Posterior vena cava (tissue), 2 donors: ENCODE measurements at regions not wholly inside any gene's neighbourhood (a gene's known extent, or its start where the extent isn't known, plus 50 kb on each side); places are given as distances from the start of the nearest gene placed in this dataset.
A peak's percentile ranks its signal among the peaks of the same experiment; 100 is the strongest.
"Not testable (repeated sequence)": the region's sequence is repeated elsewhere in the genome, so short reads cannot be mapped to it uniquely, and the experiment has no call there.

Experiments used
- DNase-seq: peaks from one replicate; pipeline ENCODE4 v3.0.0-alpha.2; 2020; ENCODE audit warnings: low spot score
- intact Hi-C, 2 donors: fragments of 100-400 bp; cut with DNase I; formaldehyde crosslinking; loops; one replicate each; pipeline versions ENCODE4 v1.14.1 to v1.14.2; 2022 to 2023
- donor health status: DM: yes; HTN: yes; CAD: no.
- donor health status: DM: yes; HTN: yes; CAD: no.

DNA sequence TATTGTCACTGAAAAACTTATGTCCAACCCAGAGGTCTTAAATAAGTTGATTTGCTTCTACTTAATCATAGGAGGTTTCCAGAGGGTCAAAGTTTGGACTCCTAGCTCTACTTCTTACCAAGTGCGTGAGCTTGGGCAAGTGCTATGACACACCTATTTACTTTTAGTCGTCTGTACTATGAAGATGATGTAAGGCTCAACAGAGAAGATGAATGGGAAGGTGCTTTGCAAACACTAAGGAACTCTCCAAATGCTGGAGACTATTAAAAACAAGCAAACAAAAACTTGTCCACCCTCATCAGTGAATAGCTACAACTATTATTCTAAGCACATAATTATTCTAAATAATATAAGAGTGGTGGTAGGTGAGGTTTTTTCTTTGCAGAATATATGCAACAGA lies 232.3 kb upstream of the USP24 start:
- intact Hi-C loops: no loop called here
- no peak for DNase-seq

- intact Hi-C loops: no loop called here
- DNase-seq: no peak
Observed at GRCh38 chr1:55446351-55446750, 231.2 kb upstream of the USP24 start.

- DNase-seq: no peak
- intact Hi-C loops: no loop called here
Observed at GRCh38 chr1:55445416-55445815, 230.3 kb upstream of the USP24 start.

GRCh38 chr1:55444667-55445066 lies 229.5 kb upstream of the USP24 start:
- intact Hi-C loops: no loop called here

GRCh38 chr1:55443175-55443915 lies 228.2 kb upstream of the USP24 start:
- peak; percentile 94 for DNase-seq
- intact Hi-C loops: no loop called here

More at GRCh38 chr1:55444667-55445066, 229.5 kb upstream of the USP24 start:
- no peak for DNase-seq

GRCh38 chr1:55441489-55441888 lies 226.3 kb upstream of the USP24 start:
- intact Hi-C loops: no loop called here
- DNase-seq: no peak

DNA sequence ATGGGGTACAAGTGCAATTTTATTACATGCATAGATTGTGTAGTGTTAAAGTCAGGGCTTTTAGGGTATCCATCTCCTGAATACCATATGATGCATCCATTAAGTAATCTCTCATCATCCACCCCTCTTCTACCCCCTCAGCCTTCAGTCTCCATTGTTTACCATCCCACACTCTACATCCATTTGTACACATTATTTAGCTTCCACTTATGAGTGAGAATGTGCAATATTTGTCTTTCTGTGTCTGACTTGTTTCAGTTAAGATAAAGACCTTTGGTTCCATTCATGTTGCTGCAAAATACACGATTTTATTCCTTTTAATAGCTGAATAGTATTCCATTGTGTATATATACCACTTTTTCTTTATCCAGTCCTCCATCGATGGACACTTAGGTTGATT lies 222.5 kb upstream of the USP24 start:
- intact Hi-C loops: no loop called here
- no peak for DNase-seq

GRCh38 chr1:55430720-55431119 lies 215.6 kb upstream of the USP24 start:
- intact Hi-C loops, DNase-seq: not testable (repeated sequence)

DNA sequence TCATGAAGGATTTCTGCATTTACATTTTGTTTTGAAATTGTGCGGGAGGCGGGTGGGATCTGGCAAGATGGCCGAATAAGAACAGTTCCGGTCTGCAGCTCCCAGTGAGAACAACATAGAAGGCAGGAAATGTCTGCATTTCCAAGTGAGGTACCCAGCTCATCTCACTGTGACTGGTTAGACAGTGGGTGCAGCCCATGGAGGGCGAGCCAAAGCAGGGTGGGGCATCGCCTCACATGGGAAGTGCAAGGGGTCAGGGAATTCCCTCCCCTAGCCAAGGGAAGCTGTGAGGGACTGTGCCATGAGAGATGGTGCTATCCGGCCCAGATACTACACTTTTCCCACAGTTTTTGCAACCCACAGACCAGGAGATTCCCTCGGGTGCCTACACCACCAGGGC lies 215.0 kb upstream of the USP24 start:
- DNase-seq, intact Hi-C loops: not testable (repeated sequence)

DNA sequence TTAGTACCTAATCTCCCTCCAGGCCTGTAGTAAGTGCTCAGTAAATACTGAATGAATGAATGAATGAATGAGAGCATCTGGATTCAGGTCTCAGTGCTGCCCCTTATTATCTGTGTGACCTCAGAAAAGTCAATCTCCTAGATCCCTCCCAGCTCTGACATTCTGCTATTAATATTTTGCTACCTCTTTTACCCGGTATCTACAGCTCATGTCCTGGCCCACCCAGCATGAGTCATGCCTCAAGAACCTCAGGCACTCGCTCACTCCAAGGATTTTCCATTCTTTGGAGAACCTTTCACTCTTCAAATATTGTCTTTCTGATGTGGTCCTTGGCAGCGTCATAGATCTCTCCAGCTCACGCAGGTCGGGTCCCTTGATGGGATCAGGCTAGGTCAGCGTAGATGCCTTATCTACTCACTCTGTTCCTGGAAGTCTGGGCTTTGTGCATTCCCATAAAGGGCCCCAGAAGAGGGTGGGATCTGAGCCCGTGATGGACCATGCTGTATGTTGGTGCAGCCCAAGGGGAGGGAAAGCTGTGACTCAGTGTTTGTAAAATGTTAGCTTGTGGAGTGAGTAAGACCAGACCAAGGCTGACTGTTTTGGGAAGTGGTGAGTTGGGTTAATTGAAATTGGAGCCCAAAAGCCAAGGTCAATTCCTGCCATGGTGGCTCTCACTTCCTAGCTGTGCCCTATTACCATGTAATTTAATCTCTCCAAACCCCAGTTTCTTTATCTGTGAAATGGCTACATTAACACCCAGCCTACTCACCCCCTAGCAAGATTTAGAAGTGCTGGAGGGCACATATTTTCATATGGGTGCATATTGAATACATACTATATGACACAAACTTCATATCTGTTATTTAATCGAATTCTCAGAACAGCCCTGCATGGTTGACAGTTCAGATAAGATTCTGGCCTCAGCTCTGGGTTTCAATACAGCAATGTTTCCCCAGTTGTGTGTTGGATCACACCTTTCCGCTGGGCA lies 214.1 kb upstream of the USP24 start:
- intact Hi-C loops: no loop called here
- DNase-seq: peak; percentile 89

DNA sequence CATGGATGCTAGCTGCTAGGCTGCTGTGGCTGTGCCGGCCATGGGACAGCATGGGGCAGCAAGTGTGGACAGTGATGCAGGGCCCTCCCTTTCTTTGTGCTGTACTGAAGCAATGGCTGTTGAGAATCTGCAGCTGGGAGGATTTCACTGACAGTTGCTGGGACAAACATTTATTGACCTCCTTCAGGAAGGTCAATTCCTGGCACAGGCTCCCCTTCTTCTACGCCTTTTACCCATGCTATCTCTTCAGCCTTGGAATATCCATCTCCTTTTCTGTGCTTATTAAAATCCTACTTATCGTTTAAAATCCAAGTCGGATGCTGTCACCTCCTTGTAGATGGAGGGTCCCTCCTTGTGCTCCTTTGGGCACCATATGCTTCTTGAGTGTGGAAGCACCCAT lies 213.1 kb upstream of the USP24 start:
- DNase-seq: no peak
- intact Hi-C loops: no loop called here

- DNase-seq: no peak
- intact Hi-C loops: no loop called here
Observed at GRCh38 chr1:55427606-55428005, 212.4 kb upstream of the USP24 start.

- no peak for DNase-seq
- intact Hi-C loops: no loop called here
Observed at GRCh38 chr1:55426619-55427018, 211.5 kb upstream of the USP24 start.

- no peak for DNase-seq
- intact Hi-C loops: no loop called here
Observed at GRCh38 chr1:55426156-55426555, 211.0 kb upstream of the USP24 start.

DNA sequence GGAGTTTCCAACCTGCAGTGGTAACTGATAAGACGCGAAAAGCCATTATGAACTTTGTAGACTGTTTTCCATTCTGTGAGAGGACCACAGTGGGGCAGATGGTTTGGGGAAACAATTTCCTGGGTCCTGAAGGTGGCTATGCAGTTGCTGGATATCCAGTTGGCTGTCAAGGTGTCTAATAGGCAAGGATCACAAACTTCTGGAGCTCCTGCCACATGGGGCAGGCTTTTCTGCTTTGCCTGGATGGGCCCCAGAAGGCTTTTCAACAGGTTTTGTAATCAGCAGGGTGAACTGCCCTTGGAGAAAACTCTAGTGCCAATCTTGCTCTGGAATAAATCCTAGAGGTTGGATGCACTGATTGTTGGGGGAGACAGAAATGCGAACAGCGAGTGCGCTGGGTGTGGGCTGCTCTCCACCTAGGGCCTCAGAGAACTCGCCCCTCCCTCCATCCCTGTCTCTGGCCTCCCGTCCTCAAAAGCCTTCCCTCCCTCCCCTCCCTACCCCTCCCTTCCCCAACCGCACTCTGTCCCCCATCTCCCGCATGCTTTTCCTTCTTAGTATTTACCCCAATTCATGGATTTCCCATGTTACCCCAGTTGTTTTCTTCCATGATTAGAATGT lies 210.3 kb upstream of the USP24 start:
- intact Hi-C loops: loop anchor here in 1 of 2 donors (2.0 kb wide), 1 partner anchor 61 kb away; no protein-coding TSS in a partner anchor
- DNase-seq: no peak

DNA sequence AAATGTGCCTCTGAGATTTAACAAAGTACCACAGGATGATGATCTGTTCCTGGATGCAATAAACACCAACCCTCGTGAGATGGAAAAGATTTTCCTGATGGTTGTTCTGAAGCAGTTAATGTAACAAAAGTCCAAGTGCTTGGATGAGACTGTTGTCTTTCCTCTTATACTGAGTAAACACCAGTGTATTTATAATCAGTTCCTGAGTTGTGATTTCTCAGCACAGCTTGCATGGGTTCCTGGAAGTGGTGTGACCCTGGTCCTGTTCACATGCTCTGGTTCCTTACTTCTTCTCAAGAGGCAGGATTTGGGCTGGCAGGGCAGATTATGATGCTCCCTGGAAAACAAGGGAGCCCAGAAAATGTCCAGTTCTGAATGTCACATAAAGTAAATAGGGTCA lies 208.2 kb upstream of the USP24 start:
- intact Hi-C loops: no loop called here
- DNase-seq: no peak

GRCh38 chr1:55420929-55421716 lies 206.0 kb upstream of the USP24 start:
- intact Hi-C loops: no loop called here
- no peak for DNase-seq

- no peak for DNase-seq
- intact Hi-C loops: no loop called here
Observed at GRCh38 chr1:55420026-55420425, 204.9 kb upstream of the USP24 start.
